HT1080 (cell line): ENCODE measurements at regions not wholly inside any gene's neighbourhood (a gene's known extent, or its start where the extent isn't known, plus 50 kb on each side); places are given as distances from the start of the nearest gene placed in this dataset.
"Not testable (repeated sequence)": the region's sequence is repeated elsewhere in the genome, so short reads cannot be mapped to it uniquely, and the experiment has no call there.

Source experiments
- DNase-seq: peaks from one replicate; pipeline ENCODE4 v3.0.0-alpha.2; 2015; ENCODE audit warnings: low read depth

- DNase-seq = no peak
These were observed 479.9 kb upstream of the BRINP3 start for GRCh38 chr1:190957565-190957964.

- no peak for DNase-seq
These were observed 485.7 kb upstream of the BRINP3 start for GRCh38 chr1:190963321-190963720.

DNA sequence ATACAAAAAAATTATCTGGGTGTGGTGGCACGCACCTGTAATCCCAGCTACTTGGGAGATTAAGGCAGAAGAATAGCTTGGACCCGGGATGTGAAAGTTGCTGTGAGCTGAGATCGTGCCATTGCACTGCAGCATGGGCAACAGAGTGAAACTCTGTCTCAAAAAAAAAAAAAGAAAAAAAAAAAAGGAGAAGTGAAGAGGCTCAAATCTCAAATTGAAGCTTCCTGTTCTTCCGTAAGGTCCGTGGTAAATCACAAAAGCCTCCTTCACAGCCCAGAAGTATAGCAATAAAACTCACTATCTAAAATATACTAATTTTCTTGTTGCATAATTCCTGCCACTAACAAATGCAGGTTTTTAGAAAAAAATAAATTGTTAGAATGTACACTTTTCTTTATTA lies 498.2 kb upstream of the BRINP3 start:
- DNase-seq = no peak

DNA sequence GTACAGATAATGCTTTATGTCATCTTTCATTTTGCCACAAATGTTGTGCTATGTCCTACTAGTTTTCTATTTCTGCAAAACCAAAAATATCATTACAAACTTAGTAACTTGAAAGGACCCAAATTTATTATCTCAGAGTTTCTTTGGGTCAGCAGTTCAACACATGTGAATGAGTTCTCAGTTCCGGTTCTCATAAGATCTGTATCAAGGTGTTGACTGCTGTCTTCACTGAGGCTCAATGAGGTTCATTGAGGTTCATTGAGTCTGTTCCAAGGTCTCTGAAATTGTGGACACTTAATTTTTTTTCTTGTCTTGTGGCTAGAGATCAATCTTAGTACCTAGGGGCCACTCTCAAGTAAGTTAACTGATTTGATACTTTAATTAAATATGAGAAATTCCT lies 525.1 kb upstream of the BRINP3 start:
- no peak for DNase-seq

DNA sequence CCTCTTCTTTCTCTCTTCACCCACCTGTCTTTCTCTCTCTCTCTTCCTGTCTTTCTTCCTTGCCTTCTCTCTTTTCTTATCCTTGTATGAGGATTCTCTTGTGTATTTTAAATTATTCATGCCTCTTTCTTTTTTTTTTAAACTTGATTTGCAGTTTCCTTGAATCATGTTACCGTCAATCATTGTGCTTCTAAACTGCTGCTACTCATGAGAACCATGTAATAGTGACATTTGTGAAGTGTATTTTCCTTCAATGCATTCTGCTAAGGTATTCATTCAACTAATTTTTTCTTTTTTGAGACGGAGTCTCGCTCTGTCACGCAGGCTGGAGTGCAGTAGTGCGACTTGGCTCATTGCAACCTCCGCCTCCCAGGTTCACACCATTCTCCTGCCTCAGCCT lies 539.1 kb upstream of the BRINP3 start:
- DNase-seq = no peak

- DNase-seq = peak; percentile 74
These were observed 545.2 kb upstream of the BRINP3 start for GRCh38 chr1:191022856-191023255.

GRCh38 chr1:191025896-191026642 lies 548.4 kb upstream of the BRINP3 start:
- DNase-seq = no peak

GRCh38 chr1:191026828-191027227 lies 549.2 kb upstream of the BRINP3 start:
- DNase-seq = no peak

GRCh38 chr1:191034132-191034531 lies 556.5 kb upstream of the BRINP3 start:
- DNase-seq = no peak

DNA sequence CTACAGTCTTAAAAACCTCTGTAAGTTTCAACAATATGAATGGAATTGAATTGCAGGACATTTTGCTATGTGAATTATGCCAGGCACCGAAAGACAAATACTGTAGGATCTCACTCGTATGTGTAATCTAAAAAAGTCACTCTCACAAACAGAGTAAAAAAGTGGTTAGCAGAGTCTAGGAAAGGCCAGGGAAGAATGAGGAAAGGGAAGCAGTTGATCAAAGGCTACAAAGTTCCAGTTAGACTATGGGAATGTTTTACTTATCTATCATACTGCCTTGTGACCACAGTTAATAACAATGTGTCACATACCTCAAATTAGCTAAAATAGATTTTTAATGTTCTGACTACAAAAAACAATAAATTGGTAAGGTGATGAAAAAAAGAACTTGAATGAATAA lies 565.4 kb upstream of the BRINP3 start:
- no peak for DNase-seq

GRCh38 chr1:191049781-191050180 lies 572.1 kb upstream of the BRINP3 start:
- no peak for DNase-seq

DNA sequence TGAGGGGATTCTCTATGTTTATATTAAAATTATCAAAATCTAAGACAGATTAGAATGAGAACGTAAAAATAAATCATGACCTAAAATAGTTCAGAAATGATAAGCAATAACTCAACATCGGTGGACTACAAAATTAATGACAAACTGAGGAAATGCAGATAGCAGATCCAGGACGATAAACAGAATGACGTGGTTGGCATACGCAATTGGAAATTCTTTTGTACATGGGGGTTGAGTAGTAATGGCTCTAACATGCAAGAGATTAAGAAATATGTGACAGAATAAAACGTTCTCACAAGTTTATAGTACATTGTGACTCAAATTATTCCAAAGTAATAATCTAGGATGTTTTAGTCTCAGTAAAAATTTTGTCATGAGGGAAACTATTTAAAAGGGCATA lies 575.2 kb upstream of the BRINP3 start:
- no peak for DNase-seq

DNA sequence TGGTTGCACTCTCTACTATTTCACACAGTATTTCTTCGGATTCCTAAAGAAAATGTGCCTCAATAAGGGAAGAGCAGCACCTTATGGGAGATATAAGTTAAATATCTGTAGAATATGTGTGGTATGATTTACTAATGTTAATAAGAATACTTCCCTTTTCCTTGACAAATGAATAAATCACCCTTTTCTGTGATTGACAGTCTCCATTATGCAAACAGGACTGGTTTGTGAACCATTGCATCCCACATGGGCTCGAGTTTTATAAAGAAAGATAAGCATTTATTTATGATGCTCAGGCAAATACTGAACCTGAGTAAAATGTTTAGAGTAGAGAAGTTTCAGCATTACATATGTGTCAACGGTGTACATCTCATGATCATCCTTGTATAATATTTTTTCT lies 587.7 kb upstream of the BRINP3 start:
- no peak for DNase-seq

DNA sequence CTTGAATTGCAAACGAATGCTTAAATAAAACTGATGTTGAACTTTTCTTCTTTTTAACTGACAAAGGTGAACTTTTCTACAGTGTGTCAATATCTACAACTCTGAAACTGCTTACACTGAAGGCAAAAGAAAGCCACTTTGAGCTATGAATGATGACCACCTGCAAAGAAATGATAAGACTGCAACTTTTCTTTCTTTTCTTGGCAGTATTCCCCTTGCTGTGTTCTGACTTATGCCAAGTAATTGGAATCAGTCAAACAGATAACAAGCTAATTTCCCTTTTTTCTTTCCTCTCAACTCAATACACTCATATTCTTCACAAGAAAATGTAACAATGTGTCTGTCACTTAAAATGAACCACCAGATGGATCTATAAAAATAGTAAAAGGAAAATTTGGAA lies 588.1 kb upstream of the BRINP3 start:
- DNase-seq = no peak

GRCh38 chr1:191074881-191075280 lies 597.2 kb upstream of the BRINP3 start:
- DNase-seq = no peak

GRCh38 chr1:191083090-191083489 lies 605.4 kb upstream of the BRINP3 start:
- not testable (repeated sequence) for DNase-seq

DNA sequence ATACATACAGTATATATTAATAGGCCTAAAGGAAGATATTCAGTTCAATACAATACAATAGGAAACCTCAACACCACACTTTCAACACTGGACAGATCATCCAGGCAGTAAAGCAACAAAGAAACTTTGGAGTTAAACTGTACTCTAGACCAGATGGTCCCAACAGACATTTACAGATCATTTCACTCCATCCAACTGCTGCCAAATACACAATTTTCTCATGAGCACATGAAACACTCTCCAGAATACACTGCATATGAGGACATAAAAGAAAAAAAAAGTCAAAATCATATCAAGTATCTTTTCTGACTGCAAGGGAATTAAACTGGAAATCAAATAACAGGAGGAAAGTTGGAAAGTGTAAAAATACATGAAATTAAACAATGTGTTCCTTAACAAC lies 607.5 kb upstream of the BRINP3 start:
- DNase-seq = no peak

DNA sequence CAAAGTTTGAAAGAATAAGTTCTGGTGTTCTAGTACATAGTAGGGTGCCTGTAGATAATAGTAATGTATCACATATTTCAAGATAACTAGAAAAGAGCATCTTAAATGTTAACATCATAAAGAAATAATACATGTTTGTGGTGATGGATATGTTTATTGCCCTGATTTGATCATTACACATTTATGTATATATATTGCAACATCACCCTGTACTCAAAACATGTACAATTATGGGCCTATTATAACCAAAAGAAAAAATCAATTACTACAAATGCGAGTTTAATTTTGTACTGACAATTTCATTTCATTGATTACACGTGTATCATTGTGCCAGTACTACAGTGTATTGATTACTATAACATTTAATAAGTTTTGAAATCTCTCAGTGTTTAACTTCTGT lies 609.2 kb upstream of the BRINP3 start:
- DNase-seq = no peak

DNA sequence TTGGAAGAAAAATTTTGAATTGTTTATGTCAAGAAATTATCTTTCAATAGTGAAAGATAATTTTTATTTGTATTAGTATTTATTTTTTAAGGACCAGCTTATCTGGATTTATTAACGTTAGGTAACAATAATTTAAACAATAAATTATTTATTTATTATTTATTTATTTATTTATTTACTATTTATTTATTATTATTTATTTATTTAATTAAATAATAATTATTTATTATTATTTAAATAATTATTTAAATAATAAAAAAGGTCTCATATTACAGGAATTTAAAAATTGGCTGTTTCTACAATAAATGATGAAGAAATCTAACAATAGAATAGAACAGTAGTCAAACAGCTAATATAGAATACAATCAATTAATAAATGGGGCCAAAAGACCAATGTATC lies 618.7 kb upstream of the BRINP3 start:
- DNase-seq = no peak

DNA sequence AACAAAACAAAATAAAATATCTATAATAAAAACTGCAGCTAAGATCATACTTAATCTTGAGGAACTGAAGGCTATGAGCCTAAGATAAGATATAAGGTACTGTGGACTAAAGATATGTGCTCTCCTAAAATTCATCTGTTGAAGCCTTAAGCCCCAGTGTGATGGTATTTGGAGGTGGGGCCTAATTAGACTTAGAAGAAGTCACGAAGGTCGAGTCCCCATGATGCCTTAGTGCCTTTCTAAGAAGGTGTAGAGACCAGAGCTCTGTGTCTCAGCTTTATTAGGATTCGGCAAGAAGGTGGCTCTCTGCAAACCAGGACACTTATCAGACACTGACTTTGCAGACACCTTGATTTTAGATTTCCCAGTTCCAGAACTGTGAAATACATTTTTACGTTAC lies 622.0 kb upstream of the BRINP3 start:
- DNase-seq = no peak

GRCh38 chr1:191101960-191102359 lies 624.3 kb upstream of the BRINP3 start:
- DNase-seq = no peak

GRCh38 chr1:191125950-191126349 lies 648.3 kb upstream of the BRINP3 start:
- no peak for DNase-seq

DNA sequence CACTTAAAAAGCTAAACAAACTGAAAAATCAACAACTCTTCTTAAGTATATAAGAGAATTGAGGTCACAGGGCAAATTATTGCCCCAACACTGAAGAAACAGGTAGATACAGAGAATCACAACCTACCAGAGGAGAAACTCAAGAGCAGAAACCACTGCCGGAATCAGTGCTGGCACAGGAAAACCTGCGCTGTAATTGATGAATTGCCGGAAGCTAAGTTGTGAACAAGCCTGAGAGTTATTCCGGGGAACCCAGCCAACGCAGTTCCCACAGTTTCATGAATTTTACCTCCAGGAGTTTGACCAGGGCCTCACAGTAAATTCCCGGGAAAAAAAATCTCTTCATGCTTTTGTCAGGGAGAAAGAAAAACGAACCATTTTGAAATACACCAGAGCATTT lies 657.1 kb upstream of the BRINP3 start:
- no peak for DNase-seq

DNA sequence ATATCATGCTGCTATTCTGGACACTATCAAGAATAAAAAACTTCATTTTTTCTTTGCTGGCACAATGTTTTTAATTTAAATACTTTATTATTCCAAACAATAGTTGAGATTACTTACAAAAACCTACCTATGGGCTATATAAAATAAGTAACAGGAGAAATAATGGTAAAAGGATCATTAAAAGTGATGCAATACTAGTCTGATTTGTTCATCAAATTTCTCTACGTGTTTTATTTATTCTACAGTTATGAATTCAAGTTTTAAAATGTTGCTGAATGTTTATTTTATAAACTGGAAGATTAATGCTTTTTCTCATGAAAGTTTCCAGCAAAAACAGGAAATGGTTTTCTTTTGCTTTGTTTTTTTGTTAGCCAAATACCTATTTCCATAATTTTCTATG lies 662.4 kb upstream of the BRINP3 start:
- DNase-seq = no peak
